Spinal cord (tissue), 9 donors: ENCODE measurements at regions not wholly inside any gene's neighbourhood (a gene's known extent, or its start where the extent isn't known, plus 50 kb on each side); places are given as distances from the start of the nearest gene placed in this dataset.

Experiments
- DNase-seq, 6 donors: peaks; one replicate each; pipeline versions ENCODE4 v3.0.0 to v3.0.0-alpha.2; 2013 to 2015; ENCODE audit warnings: low spot score in 6 of 6, low read depth in 4 of 6
- H3K27ac ChIP-seq: one replicate; pipeline ENCODE4 v1.5.1; 2013; ENCODE audit warnings: low read depth, low read length, control low read depth
- H3K27me3 ChIP-seq: one replicate; pipeline ENCODE4 v1.6.1; 2013; ENCODE audit warnings: low read length; ENCODE audit not compliant: control insufficient read depth, insufficient read depth
- H3K36me3 ChIP-seq: one replicate; pipeline ENCODE4 v1.6.1; 2013; ENCODE audit warnings: low read length; ENCODE audit not compliant: control insufficient read depth, insufficient read depth
- H3K4me1 ChIP-seq: one replicate; pipeline ENCODE4 v1.6.1; 2013; ENCODE audit warnings: low read length; ENCODE audit not compliant: control insufficient read depth, insufficient read depth
- H3K4me3 ChIP-seq: one replicate; pipeline ENCODE4 v1.5.1; 2013; ENCODE audit warnings: low read depth, low read length, control low read depth
- H3K9me3 ChIP-seq: one replicate; pipeline ENCODE4 v1.6.1; 2013; ENCODE audit warnings: low read length; ENCODE audit not compliant: control insufficient read depth, insufficient read depth
- WGBS: methylation state at CpG from one replicate; pipeline ENCODE4 v1.1.5; 2013; ENCODE audit warnings: missing lambda C conversion rate; ENCODE audit not compliant: insufficient coverage; 5-methylcytosine and 5-hydroxymethylcytosine counted together
- donor health status: healthy.

GRCh38 chr2:67984600-67984999, 78.2 kb downstream of the C1D start:
- H3K9me3 ChIP-seq: peaks cover 6% of the 10 kb centered on the region
- H3K4me1 ChIP-seq: no peaks in the 10 kb centered on the region
- no peak overlapping the region for H3K27ac ChIP-seq
- no peak for DNase-seq
- WGBS: 100% methylated on average over 1 of the region's 2 CpGs
- H3K27me3 ChIP-seq: no peaks in the 10 kb centered on the region
- no peaks in the 10 kb centered on the region for H3K36me3 ChIP-seq
- no peak overlapping the region for H3K4me3 ChIP-seq

GRCh38 chr2:67985586-67985985, 77.2 kb downstream of the C1D start:
- no peak overlapping the region for H3K4me3 ChIP-seq
- no peaks in the 10 kb centered on the region for H3K4me1 ChIP-seq
- peaks cover 5% of the 10 kb centered on the region for H3K9me3 ChIP-seq
- no peaks in the 10 kb centered on the region for H3K36me3 ChIP-seq
- H3K27me3 ChIP-seq: no peaks in the 10 kb centered on the region
- no peak overlapping the region for H3K27ac ChIP-seq
- DNase-seq: no peak
- WGBS: 100% methylated on average over 2 of the region's 2 CpGs

GRCh38 chr2:67986258-67986657, 76.5 kb downstream of the C1D start:
- Histone ChIP-seq H3K4me3 (no peak overlapping the region), H3K27ac (no peak overlapping the region), H3K9me3 (no peaks in the 10 kb centered on the region), H3K27me3 (no peaks in the 10 kb centered on the region), H3K4me1 (no peaks in the 10 kb centered on the region), H3K36me3 (no peaks in the 10 kb centered on the region)
- no peak for DNase-seq
- no CpG with 5 or more reads among the region's 2 CpGs for WGBS
